ENCODE measurements at regions not wholly inside any gene's neighbourhood (a gene's known extent, or its start where the extent isn't known, plus 50 kb on each side); places are given as distances from the start of the nearest gene placed in this dataset.

- H3K9me3 ChIP-seq (ENCODE audit: control insufficient read depth in 2 of 3, insufficient read depth in 1 of 3, low read length in 3 of 3): no peaks in the 10 kb centered on the region
- FAIRE-seq (no peak), DNase-seq (no peak)
- no peaks in the 10 kb centered on the region for H3K27me3 ChIP-seq (ENCODE audit: control insufficient read depth, insufficient read depth, low read length)
- H3K4me3 ChIP-seq (ENCODE audit: low read length in 3 of 3): no peak overlapping the region
- no peak overlapping the region for H3K27ac ChIP-seq (ENCODE audit: low read depth in 2 of 2, low read length in 2 of 2)
- intact Hi-C loops (cut with DNase I): no loop called here
- no peaks in the 10 kb centered on the region for H3K36me3 ChIP-seq (ENCODE audit: control insufficient read depth in 2 of 3, insufficient read depth in 3 of 3, low read length in 3 of 3)
- no peak overlapping the region for H3K9ac ChIP-seq (ENCODE audit: low read length in 3 of 3)
- no peaks in the 10 kb centered on the region for H3K4me1 ChIP-seq (ENCODE audit: control insufficient read depth in 2 of 3, insufficient read depth in 2 of 3, low read depth in 1 of 3, low read length in 3 of 3)
- TF ChIP-seq CTCF (IDR thresholded peaks at IDR 0.05; ENCODE audit: borderline replicate concordance, extremely low read depth, insufficient read depth): no peak
These were observed 783.3 kb upstream of the CDH9 start for GRCh38 chr5:27821681-27822080.

GRCh38 chr5:27818888-27819287 is 780.5 kb upstream of the CDH9 start:
- Histone ChIP-seq H3K4me3 (ENCODE audit: low read length in 3 of 3) (no peak overlapping the region), H3K27me3 (ENCODE audit: control insufficient read depth, insufficient read depth, low read length) (no peaks in the 10 kb centered on the region), H3K36me3 (ENCODE audit: control insufficient read depth in 2 of 3, insufficient read depth in 3 of 3, low read length in 3 of 3) (no peaks in the 10 kb centered on the region), H3K9me3 (ENCODE audit: control insufficient read depth in 2 of 3, insufficient read depth in 1 of 3, low read length in 3 of 3) (no peaks in the 10 kb centered on the region), H3K27ac (ENCODE audit: low read depth in 2 of 2, low read length in 2 of 2) (no peak overlapping the region), H3K9ac (ENCODE audit: low read length in 3 of 3) (no peak overlapping the region), H3K4me1 (ENCODE audit: control insufficient read depth in 2 of 3, insufficient read depth in 2 of 3, low read depth in 1 of 3, low read length in 3 of 3) (no peaks in the 10 kb centered on the region)
- DNase-seq (no peak), FAIRE-seq (no peak)
- no peak for TF ChIP-seq CTCF (IDR thresholded peaks at IDR 0.05; ENCODE audit: borderline replicate concordance, extremely low read depth, insufficient read depth)
- intact Hi-C loops (cut with DNase I): no loop called here

GRCh38 chr5:27814983-27815382 is 776.6 kb upstream of the CDH9 start:
- TF ChIP-seq CTCF (IDR thresholded peaks at IDR 0.05; ENCODE audit: borderline replicate concordance, extremely low read depth, insufficient read depth): no peak
- Histone ChIP-seq H3K9ac (ENCODE audit: low read length in 3 of 3) (no peak overlapping the region), H3K36me3 (ENCODE audit: control insufficient read depth in 2 of 3, insufficient read depth in 3 of 3, low read length in 3 of 3) (no peaks in the 10 kb centered on the region), H3K27ac (ENCODE audit: low read depth in 2 of 2, low read length in 2 of 2) (no peak overlapping the region), H3K4me1 (ENCODE audit: control insufficient read depth in 2 of 3, insufficient read depth in 2 of 3, low read depth in 1 of 3, low read length in 3 of 3) (no peaks in the 10 kb centered on the region), H3K4me3 (ENCODE audit: low read length in 3 of 3) (no peak overlapping the region), H3K9me3 (ENCODE audit: control insufficient read depth in 2 of 3, insufficient read depth in 1 of 3, low read length in 3 of 3) (no peaks in the 10 kb centered on the region), H3K27me3 (ENCODE audit: control insufficient read depth, insufficient read depth, low read length) (no peaks in the 10 kb centered on the region)
- DNase-seq (no peak), FAIRE-seq (no peak)
- intact Hi-C loops (cut with DNase I): no loop called here

GRCh38 chr5:27814286-27814685 is 775.9 kb upstream of the CDH9 start:
- no peak for DNase-seq
- intact Hi-C loops (cut with DNase I): no loop called here
- no peaks in the 10 kb centered on the region for H3K9me3 ChIP-seq (ENCODE audit: control insufficient read depth in 2 of 3, insufficient read depth in 1 of 3, low read length in 3 of 3)
- no peak overlapping the region for H3K9ac ChIP-seq (ENCODE audit: low read length in 3 of 3)
- FAIRE-seq: no peak
- H3K36me3 ChIP-seq (ENCODE audit: control insufficient read depth in 2 of 3, insufficient read depth in 3 of 3, low read length in 3 of 3): no peaks in the 10 kb centered on the region
- no peak overlapping the region for H3K27ac ChIP-seq (ENCODE audit: low read depth in 2 of 2, low read length in 2 of 2)
- no peak overlapping the region for H3K4me3 ChIP-seq (ENCODE audit: low read length in 3 of 3)
- H3K27me3 ChIP-seq (ENCODE audit: control insufficient read depth, insufficient read depth, low read length): no peaks in the 10 kb centered on the region
- no peak for TF ChIP-seq CTCF (IDR thresholded peaks at IDR 0.05; ENCODE audit: borderline replicate concordance, extremely low read depth, insufficient read depth)
- H3K4me1 ChIP-seq (ENCODE audit: control insufficient read depth in 2 of 3, insufficient read depth in 2 of 3, low read depth in 1 of 3, low read length in 3 of 3): no peaks in the 10 kb centered on the region
